Type B pancreatic cell (in vitro differentiated cells): ENCODE measurements at regions not wholly inside any gene's neighbourhood (a gene's known extent, or its start where the extent isn't known, plus 50 kb on each side); places are given as distances from the start of the nearest gene placed in this dataset.

Source experiments
- DNase-seq: peaks from one replicate; pipeline ENCODE4 v3.0.0; 2021; ENCODE audit warnings: mixed read lengths; ENCODE audit not compliant: unreplicated experiment; ENCODE audit errors: extremely low spot score
- H3K27ac Mint-ChIP-seq: 2 replicates; pipeline ENCODE4 v1.8.0; 2021; ENCODE audit warnings: mild to moderate bottlenecking, mixed read lengths
- H3K27me3 Mint-ChIP-seq: 2 replicates; pipeline ENCODE4 v1.8.0; 2021; ENCODE audit warnings: mixed read lengths
- H3K36me3 Mint-ChIP-seq: 2 replicates; pipeline ENCODE4 v1.8.0; 2021; ENCODE audit warnings: mixed read lengths
- H3K4me1 Mint-ChIP-seq: one replicate; pipeline ENCODE4 v1.8.0; 2021; ENCODE audit warnings: mixed read lengths; ENCODE audit not compliant: unreplicated experiment
- H3K4me3 Mint-ChIP-seq: 2 replicates; pipeline ENCODE4 v1.8.0; 2021; ENCODE audit warnings: mild to moderate bottlenecking, mixed read lengths
- H3K9me3 Mint-ChIP-seq: 2 replicates; pipeline ENCODE4 v1.8.0; 2021; ENCODE audit warnings: mixed read lengths
- CTCF ChIP-seq: fragments of 200-600 bp; sonication (generic); conservative IDR thresholded peaks from 2 replicates; pipeline ENCODE4 v1.5.0; 2021; ENCODE audit warnings: antibody characterized with exemption, mild to moderate bottlenecking

- Mint-ChIP-seq H3K27ac (no peak overlapping the region), H3K36me3 (no peaks in the 10 kb centered on the region), H3K4me1 (peaks cover 12% of the 10 kb centered on the region), H3K27me3 (no peaks in the 10 kb centered on the region), H3K9me3 (peaks cover 6% of the 10 kb centered on the region), H3K4me3 (no peak overlapping the region)
- no peak for TF ChIP-seq CTCF
- DNase-seq: no peak
Measured at GRCh38 chr7:52720856-52721255, 314.6 kb upstream of the POM121L12 start.

DNA sequence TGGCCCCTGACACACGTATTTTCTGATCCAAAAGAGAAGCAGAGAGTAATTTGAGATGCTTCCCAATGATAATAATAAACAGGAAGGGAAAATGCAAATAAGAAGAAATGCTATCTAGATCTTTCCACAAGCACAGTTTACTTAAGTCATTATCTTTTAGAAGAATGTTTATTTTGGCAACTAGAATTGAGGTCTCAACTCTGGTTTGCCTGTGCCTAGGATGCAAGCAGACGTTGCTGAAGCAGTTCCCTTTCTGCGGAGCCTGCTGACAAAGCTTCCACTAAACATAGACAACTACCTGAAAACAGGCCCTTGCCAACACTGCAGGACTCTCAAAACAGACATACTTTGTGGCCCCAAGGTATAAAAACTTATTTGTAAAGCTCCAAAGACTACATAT, 315.8 kb upstream of the POM121L12 start:
- peaks cover 3% of the 10 kb centered on the region for H3K9me3 Mint-ChIP-seq
- DNase-seq: no peak
- H3K36me3 Mint-ChIP-seq: no peaks in the 10 kb centered on the region
- no peak overlapping the region for H3K4me3 Mint-ChIP-seq
- TF ChIP-seq CTCF: no peak
- H3K4me1 Mint-ChIP-seq: peaks cover 17% of the 10 kb centered on the region
- no peaks in the 10 kb centered on the region for H3K27me3 Mint-ChIP-seq
- no peak overlapping the region for H3K27ac Mint-ChIP-seq

DNA sequence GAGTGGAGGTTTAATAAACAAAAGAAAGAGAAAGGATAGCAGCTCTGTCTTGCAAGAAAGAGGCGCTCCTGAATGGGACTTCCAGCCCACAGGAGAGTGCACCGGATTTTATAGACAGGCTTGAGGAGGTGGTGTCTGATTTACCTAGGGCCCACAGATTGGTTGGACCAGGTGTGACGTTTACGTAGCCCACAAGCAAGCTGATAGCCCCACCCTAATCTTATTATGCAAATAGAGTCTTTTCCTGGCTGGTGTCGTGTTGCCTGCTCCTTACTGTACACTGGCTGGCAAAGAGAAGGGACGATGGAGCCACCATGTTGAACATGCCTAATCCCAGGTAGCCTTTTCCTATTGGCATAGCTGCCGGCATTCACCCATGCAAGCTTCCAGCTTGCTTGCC, 319.7 kb upstream of the POM121L12 start:
- H3K27ac Mint-ChIP-seq: no peak overlapping the region
- no peaks in the 10 kb centered on the region for H3K36me3 Mint-ChIP-seq
- no peak for TF ChIP-seq CTCF
- H3K4me1 Mint-ChIP-seq: peaks cover 19% of the 10 kb centered on the region
- no peaks in the 10 kb centered on the region for H3K27me3 Mint-ChIP-seq
- no peak for DNase-seq
- H3K9me3 Mint-ChIP-seq: peaks cover 10% of the 10 kb centered on the region
- no peak overlapping the region for H3K4me3 Mint-ChIP-seq

DNA sequence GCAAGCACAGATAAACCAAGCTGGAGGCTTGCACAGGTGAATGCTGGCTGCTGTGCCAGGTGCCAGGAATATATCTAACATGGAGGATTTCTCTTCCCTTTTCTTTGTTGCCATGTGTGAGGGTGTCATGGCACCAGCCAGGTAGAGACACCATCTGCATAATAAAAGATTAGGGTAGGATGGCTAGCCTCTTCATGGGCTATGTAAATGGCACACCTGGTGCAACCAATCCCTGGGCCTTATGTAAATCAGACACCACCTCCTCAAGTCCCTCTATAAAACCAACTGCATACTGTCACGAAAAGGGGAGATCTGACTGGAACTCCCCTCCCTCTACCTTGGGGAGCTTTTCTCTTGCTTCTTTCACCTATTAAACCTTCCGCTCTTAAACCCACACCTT, 322.5 kb upstream of the POM121L12 start:
- no peak for TF ChIP-seq CTCF
- Mint-ChIP-seq H3K36me3 (no peaks in the 10 kb centered on the region), H3K4me1 (peaks cover 13% of the 10 kb centered on the region), H3K9me3 (peaks cover 10% of the 10 kb centered on the region), H3K27me3 (no peaks in the 10 kb centered on the region), H3K27ac (no peak overlapping the region), H3K4me3 (no peak overlapping the region)
- no peak for DNase-seq

GRCh38 chr7:52711951-52712350, 323.5 kb upstream of the POM121L12 start:
- H3K4me1 Mint-ChIP-seq: peaks cover 13% of the 10 kb centered on the region
- TF ChIP-seq CTCF: no peak
- H3K27me3 Mint-ChIP-seq: no peaks in the 10 kb centered on the region
- no peaks in the 10 kb centered on the region for H3K36me3 Mint-ChIP-seq
- DNase-seq: no peak
- H3K9me3 Mint-ChIP-seq: peaks cover 10% of the 10 kb centered on the region
- no peak overlapping the region for H3K4me3 Mint-ChIP-seq
- no peak overlapping the region for H3K27ac Mint-ChIP-seq

GRCh38 chr7:52708846-52709245, 326.6 kb upstream of the POM121L12 start:
- Mint-ChIP-seq H3K36me3 (no peaks in the 10 kb centered on the region), H3K4me3 (no peak overlapping the region), H3K27me3 (no peaks in the 10 kb centered on the region), H3K4me1 (peaks cover under 1% of the 10 kb centered on the region), H3K9me3 (peaks cover 6% of the 10 kb centered on the region), H3K27ac (no peak overlapping the region)
- TF ChIP-seq CTCF: no peak
- DNase-seq: no peak
